HPDE6-E6E7 (cell line): ENCODE measurements at regions not wholly inside any gene's neighbourhood (a gene's known extent, or its start where the extent isn't known, plus 50 kb on each side); places are given as distances from the start of the nearest gene placed in this dataset.

Experiments used
- DNase-seq: peaks from one replicate; pipeline ENCODE4 v3.0.0; 2011; ENCODE audit warnings: missing footprints; ENCODE audit errors: extremely low spot score

GRCh38 chr9:18073002-18073401 lies 401.0 kb upstream of the ADAMTSL1 start:
- no peak for DNase-seq

- DNase-seq: no peak
Observed at GRCh38 chr9:18074041-18074440, 399.9 kb upstream of the ADAMTSL1 start.

- DNase-seq: no peak
Observed at GRCh38 chr9:18075253-18075952, 398.6 kb upstream of the ADAMTSL1 start.

- DNase-seq: no peak
Observed at GRCh38 chr9:18077941-18078678, 395.8 kb upstream of the ADAMTSL1 start.

GRCh38 chr9:18092138-18092537 lies 381.8 kb upstream of the ADAMTSL1 start:
- no peak for DNase-seq

- no peak for DNase-seq
Observed at GRCh38 chr9:18106006-18106560, 367.9 kb upstream of the ADAMTSL1 start.

- DNase-seq: no peak
Observed at GRCh38 chr9:18109675-18110074, 364.3 kb upstream of the ADAMTSL1 start.

GRCh38 chr9:18111146-18111545 lies 362.8 kb upstream of the ADAMTSL1 start:
- DNase-seq: no peak

GRCh38 chr9:18114559-18115475 lies 359.1 kb upstream of the ADAMTSL1 start:
- DNase-seq: no peak

- DNase-seq: no peak
Observed at GRCh38 chr9:18118268-18118667, 355.7 kb upstream of the ADAMTSL1 start.

- DNase-seq: no peak
Observed at GRCh38 chr9:18122171-18122570, 351.8 kb upstream of the ADAMTSL1 start.

- no peak for DNase-seq
Observed at GRCh38 chr9:18124760-18125159, 349.2 kb upstream of the ADAMTSL1 start.

GRCh38 chr9:18126831-18127498 lies 347.0 kb upstream of the ADAMTSL1 start:
- DNase-seq: no peak

- no peak for DNase-seq
Observed at GRCh38 chr9:18127499-18127875, 346.5 kb upstream of the ADAMTSL1 start.

GRCh38 chr9:18129809-18130334 lies 344.1 kb upstream of the ADAMTSL1 start:
- no peak for DNase-seq

GRCh38 chr9:18136354-18136994 lies 337.5 kb upstream of the ADAMTSL1 start:
- DNase-seq: no peak

GRCh38 chr9:18137815-18138214 lies 336.1 kb upstream of the ADAMTSL1 start:
- DNase-seq: no peak

GRCh38 chr9:18138656-18139055 lies 335.3 kb upstream of the ADAMTSL1 start:
- no peak for DNase-seq

- no peak for DNase-seq
Observed at GRCh38 chr9:18141681-18142080, 332.3 kb upstream of the ADAMTSL1 start.

- DNase-seq: no peak
Observed at GRCh38 chr9:18143073-18143745, 330.7 kb upstream of the ADAMTSL1 start.
